DND-41 (cell line): ENCODE measurements at regions not wholly inside any gene's neighbourhood (a gene's known extent, or its start where the extent isn't known, plus 50 kb on each side); places are given as distances from the start of the nearest gene placed in this dataset.
A peak's percentile ranks its signal among the peaks of the same experiment; 100 is the strongest.

Experiments used
- EZH2 ChIP-seq: IDR thresholded peaks from 3 replicates; pipeline ENCODE4 v1.6.1; 2012; ENCODE audit warnings: borderline replicate concordance, low read depth, mild to moderate bottlenecking, moderate library complexity, low read length, inconsistent platforms; ENCODE audit not compliant: severe bottlenecking
- TF ChIP-seq, protein P1 (sequence below): IDR thresholded peaks from 2 replicates; pipeline ENCODE4 v1.5.1; 2012; ENCODE audit warnings: borderline replicate concordance, low read length, moderate library complexity, mild to moderate bottlenecking; ENCODE audit not compliant: poor library complexity, severe bottlenecking; ENCODE audit errors: extremely low read depth

GRCh38 chr3:71875461-71875947 is 90.6 kb upstream of the PROK2 start:
- TF ChIP-seq, protein P1, sequence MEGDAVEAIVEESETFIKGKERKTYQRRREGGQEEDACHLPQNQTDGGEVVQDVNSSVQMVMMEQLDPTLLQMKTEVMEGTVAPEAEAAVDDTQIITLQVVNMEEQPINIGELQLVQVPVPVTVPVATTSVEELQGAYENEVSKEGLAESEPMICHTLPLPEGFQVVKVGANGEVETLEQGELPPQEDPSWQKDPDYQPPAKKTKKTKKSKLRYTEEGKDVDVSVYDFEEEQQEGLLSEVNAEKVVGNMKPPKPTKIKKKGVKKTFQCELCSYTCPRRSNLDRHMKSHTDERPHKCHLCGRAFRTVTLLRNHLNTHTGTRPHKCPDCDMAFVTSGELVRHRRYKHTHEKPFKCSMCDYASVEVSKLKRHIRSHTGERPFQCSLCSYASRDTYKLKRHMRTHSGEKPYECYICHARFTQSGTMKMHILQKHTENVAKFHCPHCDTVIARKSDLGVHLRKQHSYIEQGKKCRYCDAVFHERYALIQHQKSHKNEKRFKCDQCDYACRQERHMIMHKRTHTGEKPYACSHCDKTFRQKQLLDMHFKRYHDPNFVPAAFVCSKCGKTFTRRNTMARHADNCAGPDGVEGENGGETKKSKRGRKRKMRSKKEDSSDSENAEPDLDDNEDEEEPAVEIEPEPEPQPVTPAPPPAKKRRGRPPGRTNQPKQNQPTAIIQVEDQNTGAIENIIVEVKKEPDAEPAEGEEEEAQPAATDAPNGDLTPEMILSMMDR = peak; percentile 99
- no peak for TF ChIP-seq EZH2
